Ishikawa (cell line): ENCODE measurements at regions not wholly inside any gene's neighbourhood (a gene's known extent, or its start where the extent isn't known, plus 50 kb on each side); places are given as distances from the start of the nearest gene placed in this dataset.

Experiments
- CREB1 ChIP-seq: IDR thresholded peaks from 2 replicates; pipeline ENCODE4 v1.6.1; 2012; ENCODE audit warnings: low read depth
- EGR1 ChIP-seq: IDR thresholded peaks from 2 replicates; pipeline ENCODE4 v1.6.1; 2012
- EP300 ChIP-seq: IDR thresholded peaks from 2 replicates; pipeline ENCODE4 v1.6.1; 2012; ENCODE audit warnings: borderline replicate concordance
- MAX ChIP-seq: IDR thresholded peaks from 2 replicates; pipeline ENCODE4 v1.6.1; 2012
- TAF1 ChIP-seq: IDR thresholded peaks from 2 replicates; pipeline ENCODE4 v1.6.1; 2012; ENCODE audit warnings: low read depth, mild to moderate bottlenecking
- TEAD4 ChIP-seq: IDR thresholded peaks from 2 replicates; pipeline ENCODE4 v1.6.1; 2012
- YY1 ChIP-seq: IDR thresholded peaks from 2 replicates; pipeline ENCODE4 v1.6.1; 2012; ENCODE audit warnings: low read depth

DNA sequence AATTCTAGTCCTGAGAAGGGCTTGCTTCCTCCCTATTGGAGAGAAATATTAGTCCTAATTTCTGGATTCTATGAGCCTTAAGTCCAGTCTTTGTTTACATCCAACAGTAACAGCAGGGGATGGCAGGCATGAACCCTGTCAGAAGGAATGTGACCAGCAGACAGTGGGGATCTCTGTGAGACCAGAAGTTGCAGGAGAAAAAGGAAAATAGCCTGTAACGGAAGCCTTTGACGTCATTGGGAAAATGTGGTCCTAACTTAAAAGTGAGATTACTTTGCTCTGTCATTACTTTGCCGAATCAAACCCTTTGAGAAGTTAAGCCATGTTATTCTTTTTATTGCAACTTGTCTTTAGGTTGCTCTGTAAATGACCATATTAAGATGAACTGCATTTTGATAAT is 218.2 kb upstream of the PRICKLE1 start:
- TF ChIP-seq TAF1 (no peak), YY1 (no peak), EP300 (no peak), MAX (no peak), TEAD4 (no peak), CREB1 (no peak), EGR1 (no peak)
